ENCODE measurements at regions not wholly inside any gene's neighbourhood (a gene's known extent, or its start where the extent isn't known, plus 50 kb on each side); places are given as distances from the start of the nearest gene placed in this dataset.

DNA sequence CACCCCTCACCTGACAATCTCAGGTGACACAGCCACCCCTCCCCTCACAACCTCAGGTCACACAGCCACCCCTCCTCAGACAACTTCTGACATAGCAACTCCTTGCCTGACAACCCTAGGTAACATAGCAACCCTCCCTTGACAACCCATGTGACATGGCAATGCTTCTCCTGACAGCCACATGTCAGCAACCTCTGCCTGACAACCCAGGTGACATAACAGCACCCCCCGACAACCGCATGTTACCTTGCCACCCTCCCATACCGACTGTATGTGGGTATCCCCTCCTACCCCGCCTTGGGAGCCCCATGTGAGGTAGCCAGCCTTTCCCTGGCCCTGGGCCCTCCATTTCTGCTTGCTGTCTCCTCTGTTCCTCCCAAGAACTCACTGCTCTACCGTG lies 77.7 kb upstream of the B3GAT1 start:
- H3K4me3 ChIP-seq (ENCODE audit: low read depth in 2 of 2, low read length in 2 of 2), result no peak overlapping the region
- no TSS peak for BruUV-seq (replicated peaks)
- H3K9me3 ChIP-seq (ENCODE audit: control insufficient read depth, insufficient read depth, low read depth, low read length), result no peaks in the 10 kb centered on the region
- ChIA-PET POLR2A (no interaction called here), CTCF (no interaction called here)
- no peak for TF ChIP-seq REST (IDR thresholded peaks at IDR 0.05; ENCODE audit: insufficient read depth in 1 of 2, low read depth in 2 of 2, low read length in 1 of 2)
- intact Hi-C loops (cut with micrococcal nuclease; ENCODE audit: unreplicated experiment) (no loop called here), in situ Hi-C loops (cut with HindIII; ENCODE audit: low pct_unique_long_range_greater_than_20kb, low sequenced_read_pairs) (no loop called here)
- H3K4me1 ChIP-seq (ENCODE audit: control insufficient read depth, insufficient read depth, low read length), result no peaks in the 10 kb centered on the region
- H3K27ac ChIP-seq (ENCODE audit: low read length), result no peak overlapping the region
- ATAC-seq (peak; percentile 38; the same call in 1 of the 2 replicates), DNase-seq (ENCODE audit: low read depth, low spot score) (no peak)
- no peaks in the 10 kb centered on the region for H3K36me3 ChIP-seq (ENCODE audit: control insufficient read depth, insufficient read depth, low read length)
- peaks cover 3% of the 10 kb centered on the region; the same call in 1 of the 2 replicates for H3K27me3 ChIP-seq (ENCODE audit: control insufficient read depth, insufficient read depth, low read length)

DNA sequence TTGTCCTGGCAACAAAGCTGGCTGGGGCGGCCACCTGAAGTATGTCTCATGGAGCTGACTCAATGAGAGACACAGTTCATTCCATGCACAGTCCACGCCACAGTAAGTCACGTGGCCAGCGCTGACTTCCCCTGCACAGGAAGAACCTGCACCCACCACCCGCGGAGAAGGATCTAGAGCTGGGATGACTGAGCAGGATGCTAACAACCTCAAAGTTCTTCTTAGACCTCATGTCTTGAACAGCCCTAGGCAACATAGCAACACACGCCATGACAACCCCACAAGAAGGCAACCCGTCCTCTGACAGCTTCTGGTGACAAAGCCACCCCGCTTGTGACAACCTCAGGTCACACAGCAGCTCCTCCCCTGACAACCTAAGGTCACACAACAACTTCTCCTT lies 76.9 kb upstream of the B3GAT1 start:
- Histone ChIP-seq H3K27ac (ENCODE audit: low read length) (no peak overlapping the region), H3K9me3 (ENCODE audit: control insufficient read depth, insufficient read depth, low read depth, low read length) (no peaks in the 10 kb centered on the region), H3K4me3 (ENCODE audit: low read depth in 2 of 2, low read length in 2 of 2) (no peak overlapping the region), H3K27me3 (ENCODE audit: control insufficient read depth, insufficient read depth, low read length) (peaks cover 3% of the 10 kb centered on the region; the same call in 1 of the 2 replicates), H3K4me1 (ENCODE audit: control insufficient read depth, insufficient read depth, low read length) (no peaks in the 10 kb centered on the region), H3K36me3 (ENCODE audit: control insufficient read depth, insufficient read depth, low read length) (no peaks in the 10 kb centered on the region)
- intact Hi-C loops (cut with micrococcal nuclease; ENCODE audit: unreplicated experiment), result no loop called here
- ATAC-seq (no peak), DNase-seq (ENCODE audit: low read depth, low spot score) (no peak)
- POLR2A ChIA-PET, result no interaction called here
- CTCF ChIA-PET, result no interaction called here
- TF ChIP-seq POLR2AphosphoS5 (IDR thresholded peaks at IDR 0.05; ENCODE audit: low read depth, low read length) (no peak), REST (IDR thresholded peaks at IDR 0.05; ENCODE audit: insufficient read depth in 1 of 2, low read depth in 2 of 2, low read length in 1 of 2) (no peak), SIN3A (IDR thresholded peaks at IDR 0.05; ENCODE audit: borderline replicate concordance, insufficient read depth, low read depth, low read length) (no peak), TCF7L2 (IDR thresholded peaks at IDR 0.05; ENCODE audit: low read depth, low read length) (no peak), CTCF (IDR thresholded peaks at IDR 0.05) (no peak)
- BruUV-seq (replicated peaks), result no TSS peak
- in situ Hi-C loops (cut with HindIII; ENCODE audit: low pct_unique_long_range_greater_than_20kb, low sequenced_read_pairs), result no loop called here

Measured in Panc1 (cell line).